ENCODE measurements at regions not wholly inside any gene's neighbourhood (a gene's known extent, or its start where the extent isn't known, plus 50 kb on each side); places are given as distances from the start of the nearest gene placed in this dataset.
A peak's percentile ranks its signal among the peaks of the same experiment; 100 is the strongest.

- H4K5ac ChIP-seq (ENCODE audit: insufficient read length, low read depth, low read length) = no peak overlapping the region
- no peaks in the 10 kb centered on the region for H3K79me1 ChIP-seq (ENCODE audit: low read depth, low read length)
- H2AFZ ChIP-seq (ENCODE audit: low read length) = no peak overlapping the region
- peaks cover 0 to 9% (median 2%) of the 10 kb centered on the region in 4 experiments; a peak in 4 of 7 replicates for H3K4me1 ChIP-seq (replicated peaks in 1 of 4; ENCODE audit: control insufficient read depth in 3 of 4, insufficient read depth in 4 of 4, low read length in 3 of 4)
- H2BK120ac ChIP-seq (replicated peaks; ENCODE audit: low read depth, low read length) = no peak overlapping the region
- DNase-seq (ENCODE audit: low read depth in 1 of 2, low spot score in 2 of 2) (no peak), FAIRE-seq (no peak)
- peak overlapping the region; percentile 94; the same call in 1 of the 2 replicates for H2BK12ac ChIP-seq (ENCODE audit: low read depth, low read length)
- no peaks in the 10 kb centered on the region for H3K79me2 ChIP-seq (ENCODE audit: control insufficient read depth in 1 of 2, insufficient read depth in 2 of 2, low read length in 2 of 2)
- H3K14ac ChIP-seq (ENCODE audit: insufficient read length) = no peak overlapping the region
- H3K18ac ChIP-seq (ENCODE audit: extremely low read depth, low read length) = no peak overlapping the region; the same call in 1 of the 2 replicates
- no peak overlapping the region for H3K4me2 ChIP-seq (ENCODE audit: insufficient read depth in 1 of 2, low read depth in 2 of 2, low read length in 2 of 2)
- H4K91ac ChIP-seq (replicated peaks; ENCODE audit: insufficient read length, low read length) = no peak overlapping the region
- H4K8ac ChIP-seq (ENCODE audit: extremely low read depth, insufficient read depth, low read length) = no peak overlapping the region
- CTCF ChIA-PET (ENCODE audit: partially characterized antibody) = interaction anchor here (1.1 to 1.9 kb wide), 3 partner anchors 12 to 339 kb away, joined by 3 to 11 read pairs (median 4); no protein-coding TSS in a partner anchor
- H3K27ac ChIP-seq (ENCODE audit: low read depth, low read length) = no peak overlapping the region
- no peaks in the 10 kb centered on the region for H3K36me3 ChIP-seq (ENCODE audit: control insufficient read depth in 2 of 4, insufficient read depth in 4 of 4, low read length in 3 of 4)
- H3K4ac ChIP-seq (replicated peaks; ENCODE audit: insufficient read length, low read depth, low read length) = no peak overlapping the region
- no peaks in the 10 kb centered on the region for H4K20me1 ChIP-seq (replicated peaks in 1 of 2; ENCODE audit: control insufficient read depth in 1 of 2, insufficient read depth in 2 of 2, low read length in 2 of 2)
- no peak overlapping the region for H3K23ac ChIP-seq (ENCODE audit: insufficient read length)
- no peak overlapping the region; the same call in 1 of the 2 replicates for H2BK5ac ChIP-seq (ENCODE audit: low read depth, low read length)
- H3K56ac ChIP-seq (replicated peaks; ENCODE audit: insufficient read length, low read depth, low read length) = no peak overlapping the region
- H3K9me3 ChIP-seq (ENCODE audit: insufficient read depth in 2 of 2, low read depth in 1 of 2, low read length in 1 of 2) = no peaks in the 10 kb centered on the region
- H3K4me3 ChIP-seq (ENCODE audit: extremely low read depth in 1 of 4, insufficient read depth in 2 of 4, low read depth in 3 of 4, low read length in 4 of 4) = no peak overlapping the region
- WGBS, 2 experiments (ENCODE audit: extremely low coverage in 1 of 2, insufficient coverage in 1 of 2, insufficient read length in 1 of 2, insufficient replicate concordance in 2 of 2, low coverage in 1 of 2, low lambda C conversion rate in 2 of 2, missing lambda C conversion rate in 1 of 2) = 64% methylated on average over 6 of the region's 8 CpGs; no CpG with 5 or more reads in 1 of the 2 experiments
- POLR2A ChIA-PET (ENCODE audit: partially characterized antibody) = interaction anchor here (0.9 to 1.8 kb wide), 2 partner anchors 64 to 153 kb away, joined by 3 to 4 read pairs; no protein-coding TSS in a partner anchor
- no peak overlapping the region for H2AK5ac ChIP-seq (ENCODE audit: low read depth, low read length)
- no peak overlapping the region for H2BK20ac ChIP-seq (ENCODE audit: low read length)
- H3K9ac ChIP-seq (replicated peaks in 1 of 4; ENCODE audit: extremely low read depth in 1 of 4, low read depth in 3 of 4, low read length in 3 of 4) = no peak overlapping the region
- H3K23me2 ChIP-seq (ENCODE audit: low read depth, low read length) = no peaks in the 10 kb centered on the region
- TF ChIP-seq MAX (IDR thresholded peaks at IDR 0.05) = peak; percentile 23; the same call in 1 of the 2 replicates
- TF ChIP-seq E2F6 (IDR thresholded peaks at IDR 0.05) = 0 out of 2 replicates have a peak, but pooled peaks have one; percentile 17
- TF ChIP-seq CHD2 (IDR thresholded peaks at IDR 0.05; ENCODE audit: low read length) = no peak
- H3K27me3 ChIP-seq (replicated peaks in 1 of 4; ENCODE audit: control insufficient read depth in 3 of 4, extremely low read depth in 1 of 4, insufficient read depth in 3 of 4, low read length in 3 of 4) = no peaks in the 10 kb centered on the region
- no peak overlapping the region for H2BK15ac ChIP-seq (ENCODE audit: low read length)
These were observed 151.5 kb upstream of the SALL4 start for GRCh38 chr20:51953731-51954340.

Measured in H1 (cell line).